HepG2 (cell line): ENCODE measurements at regions not wholly inside any gene's neighbourhood (a gene's known extent, or its start where the extent isn't known, plus 50 kb on each side); places are given as distances from the start of the nearest gene placed in this dataset.
"Not testable (repeated sequence)": the region's sequence is repeated elsewhere in the genome, so short reads cannot be mapped to it uniquely, and the experiment has no call there.

Experiments
- ATAC-seq: fragments of 200-7000 bp; cut with Tn5 transposase; 3 replicates; pipeline ENCODE4 v1.9.1; 2020; ENCODE audit warnings: mild to moderate bottlenecking, moderate library complexity
- BruUV-seq: library from RNA; stranded (reverse); fragments of 400-500 nt; replicated peaks from 2 replicates; lab custom pipeline; 2021; lab: Mats Ljungman, UMichigan
- CTCF ChIA-PET: fragments of 300-600 bp; formaldehyde crosslinking; extraction: SDS; loops from one replicate; lab custom pipeline; 2021; ENCODE audit warnings: low total read pairs, inconsistent platforms, low intra/inter-chr PET ratio; lab: Yijun Ruan, JAX
- POLR2A ChIA-PET: fragments of 350-600 bp; sonication (Branson Sonifier 250); formaldehyde crosslinking; loops from one replicate; lab custom pipeline; 2020; ENCODE audit warnings: antibody characterized with exemption, inconsistent platforms; lab: Yijun Ruan, JAX
- DNase-seq: peaks from one replicate; pipeline ENCODE4 v3.0.0-alpha.2; 2015; ENCODE audit warnings: low spot score
- FAIRE-seq: peaks from 3 replicates; lab custom pipeline; 2011; peaks lifted over from hg19 to GRCh38; lab: Jason Lieb, UNC
- H2AFZ ChIP-seq: one replicate; pipeline ENCODE4 v1.6.1; 2011; ENCODE audit warnings: low read length, inconsistent platforms
- H3K27ac ChIP-seq: fragments of 300-600 bp; 3 replicates; pipeline ENCODE4 v1.8.0; 2011; ENCODE audit warnings: mixed run types, mild to moderate bottlenecking, mixed read lengths, low read length, inconsistent platforms; ENCODE audit not compliant: insufficient read depth; ENCODE audit errors: extremely low read length
- H3K27me3 ChIP-seq, 2 experiments: fragments of 200-600 bp in 1 of 2; 2 replicates in 1 of 2; 3 replicates in 1 of 2; pipeline versions ENCODE4 v1.6.0 to v1.8.0; 2011; ENCODE audit warnings: low read length in 2 of 2, mild to moderate bottlenecking in 2 of 2, moderate library complexity in 2 of 2, inconsistent platforms in 1 of 2; ENCODE audit not compliant: insufficient read depth in 2 of 2, control insufficient read depth in 1 of 2
- H3K36me3 ChIP-seq, 2 experiments: fragments of 200-600 bp in 1 of 2; replicated peaks in 1 of 2; 2 replicates in 1 of 2; 3 replicates in 1 of 2; pipeline versions ENCODE4 v1.5.1 to v1.8.0; 2011; ENCODE audit warnings: low read length in 2 of 2, inconsistent platforms in 1 of 2; ENCODE audit not compliant: insufficient read depth in 2 of 2, control insufficient read depth in 1 of 2
- H3K4me1 ChIP-seq: 2 replicates; pipeline ENCODE4 v1.5.1; 2012; ENCODE audit warnings: low read length, inconsistent platforms; ENCODE audit not compliant: insufficient read depth
- H3K4me2 ChIP-seq: 2 replicates; pipeline ENCODE4 v1.6.0; 2011; ENCODE audit warnings: low read depth, low read length, inconsistent platforms
- H3K4me3 ChIP-seq, 3 experiments: fragments of 200-600 bp in 1 of 3; sonication (generic), shearing (Covaris generic) in 1 of 3; replicated peaks in 1 of 3; 2 replicates each; pipeline ENCODE4 v1.5.1; 2011 to 2016; ENCODE audit warnings: low read length in 3 of 3, inconsistent platforms in 2 of 3, low read depth in 2 of 3, mild to moderate bottlenecking in 2 of 3, control low read depth in 1 of 3, mixed read lengths in 1 of 3; ENCODE audit not compliant: insufficient read depth in 1 of 3
- H3K79me2 ChIP-seq: one replicate; pipeline ENCODE4 v1.6.1; 2011; ENCODE audit warnings: low read length, inconsistent platforms; ENCODE audit not compliant: insufficient read depth
- H3K9ac ChIP-seq: 2 replicates; pipeline ENCODE4 v1.6.0; 2011; ENCODE audit warnings: mild to moderate bottlenecking, low read depth, low read length, inconsistent platforms; ENCODE audit not compliant: insufficient read depth
- H3K9me3 ChIP-seq: 2 replicates; pipeline ENCODE4 v1.5.1; 2012; ENCODE audit warnings: mild to moderate bottlenecking, low read length
- H4K20me1 ChIP-seq: 2 replicates; pipeline ENCODE4 v1.6.0; 2011; ENCODE audit warnings: inconsistent platforms, mild to moderate bottlenecking, low read length, moderate library complexity; ENCODE audit not compliant: insufficient read depth
- JUN ChIP-seq: sonication (generic); formaldehyde crosslinking; IDR thresholded peaks from 2 replicates; pipeline ENCODE4 v1.4.0; 2020; ENCODE audit warnings: mild to moderate bottlenecking, missing genetic modification reagents
- MED13 ChIP-seq: sonication (generic); formaldehyde crosslinking; IDR thresholded peaks from 2 replicates; pipeline ENCODE4 v1.5.0; 2020; ENCODE audit warnings: missing genetic modification reagents
- RAD51 ChIP-seq: fragments of 450-650 bp; IDR thresholded peaks from 2 replicates; pipeline ENCODE4 v1.6.1; 2016; ENCODE audit warnings: borderline replicate concordance
- SRF ChIP-seq: IDR thresholded peaks from 2 replicates; pipeline ENCODE4 v1.6.1; 2011; ENCODE audit warnings: mild to moderate bottlenecking, low read depth, low read length, moderate library complexity
- TFDP2 ChIP-seq: sonication (generic); formaldehyde crosslinking; IDR thresholded peaks from 2 replicates; pipeline ENCODE4 v1.4.0; 2020; ENCODE audit warnings: missing genetic modification reagents
- ZNF24 ChIP-seq: fragments of 450-650 bp; IDR thresholded peaks from 2 replicates; pipeline ENCODE4 v1.6.1; 2017; ENCODE audit warnings: antibody characterized with exemption, mild to moderate bottlenecking
- ZNF441 ChIP-seq: sonication (generic); formaldehyde crosslinking; IDR thresholded peaks from 2 replicates; pipeline ENCODE4 v1.7.0; 2021; ENCODE audit warnings: missing genetic modification reagents, borderline replicate concordance
- ZNF652 ChIP-seq: IDR thresholded peaks from 2 replicates; pipeline ENCODE4 v1.6.1; 2016; ENCODE audit warnings: low read depth, borderline replicate concordance
- WGBS: methylation state at CpG from one replicate; pipeline ENCODE4 v1.1.6; 2017; ENCODE audit warnings: low lambda C conversion rate; 5-methylcytosine and 5-hydroxymethylcytosine counted together
- in situ Hi-C: cut with HindIII; loops from 2 replicates; pipeline ENCODE4 v1.10.0; 2017; ENCODE audit warnings: low pct_unique_long_range_greater_than_20kb; ENCODE audit not compliant: extremely low pct_ligation_motif_present
- intact Hi-C: fragments of 100-400 bp; cut with micrococcal nuclease; formaldehyde crosslinking; loops from one replicate; pipeline ENCODE4 v1.10.0; 2022; ENCODE audit not compliant: unreplicated experiment
- TF ChIP-seq, protein P1 (sequence below): sonication (generic); formaldehyde crosslinking; IDR thresholded peaks from 2 replicates; pipeline ENCODE4 v1.8.1; 2022; ENCODE audit warnings: mild to moderate bottlenecking, missing genetic modification reagents

DNA sequence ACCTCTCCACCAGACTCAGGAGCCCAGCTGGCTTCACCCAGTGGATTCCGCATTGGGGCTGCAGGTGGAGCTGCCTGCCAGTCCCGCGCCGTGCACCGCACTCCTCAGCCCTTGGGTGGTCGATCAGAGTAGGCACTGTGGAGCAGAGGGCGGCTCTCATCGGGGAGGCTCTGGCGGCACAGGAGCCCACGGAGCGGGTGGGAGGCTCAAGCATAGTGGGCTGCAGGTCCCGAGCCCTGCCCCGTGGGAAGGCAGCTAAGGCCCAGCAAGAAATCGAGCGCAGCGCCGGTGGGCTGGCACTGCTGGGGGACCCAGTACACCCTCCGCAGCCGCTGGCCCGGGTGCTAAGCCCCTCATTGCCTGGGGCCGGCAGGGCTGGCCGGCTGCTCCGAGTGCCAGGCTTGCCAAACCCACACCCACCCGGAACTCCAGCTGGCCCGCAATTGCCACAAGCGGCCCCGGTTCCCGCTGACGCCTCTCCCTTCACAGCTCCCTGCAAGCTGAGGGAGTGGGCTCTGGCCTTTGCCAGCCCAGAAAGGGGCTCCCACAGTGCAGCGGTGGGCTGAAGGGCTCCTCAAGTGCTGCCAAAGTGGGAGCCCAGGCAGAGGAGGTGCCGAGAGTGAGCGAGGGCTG, 2065.8 kb upstream of the CDH6 start:
- H3K79me2 ChIP-seq, H3K27ac ChIP-seq, in situ Hi-C loops, H3K4me1 ChIP-seq, ATAC-seq, DNase-seq, H4K20me1 ChIP-seq, H2AFZ ChIP-seq, CTCF ChIA-PET, POLR2A ChIA-PET, FAIRE-seq, H3K27me3 ChIP-seq, H3K9me3 ChIP-seq, H3K4me2 ChIP-seq, H3K4me3 ChIP-seq, H3K36me3 ChIP-seq, BruUV-seq, H3K9ac ChIP-seq: not testable (repeated sequence)
- 53% methylated on average over 3 of the region's 32 CpGs for WGBS
- intact Hi-C loops = loop anchor here (1.0 kb wide), 1 partner anchor 11 kb away; no protein-coding TSS in a partner anchor

DNA sequence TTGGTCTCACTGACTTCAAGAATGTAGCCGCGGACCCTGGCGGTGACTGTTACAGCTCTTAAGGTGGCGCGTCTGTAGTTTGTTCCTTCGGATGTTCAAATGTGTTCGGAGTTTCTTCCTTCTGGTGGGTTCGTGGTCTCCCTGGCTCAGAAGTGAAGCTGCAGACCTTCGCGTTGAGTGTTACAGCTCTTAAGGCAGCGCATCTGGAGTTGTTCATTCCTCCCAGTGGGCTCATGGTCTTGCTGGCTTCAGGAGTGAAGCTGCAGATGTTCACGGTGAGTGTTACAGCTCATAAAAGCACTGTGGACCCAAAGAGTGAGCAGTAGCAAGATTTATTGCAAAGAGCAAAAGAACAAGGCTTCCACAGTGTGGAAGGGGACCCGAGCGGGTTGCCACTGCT, 2067.0 kb upstream of the CDH6 start:
- H3K4me3 ChIP-seq, H2AFZ ChIP-seq, ATAC-seq, H3K79me2 ChIP-seq, H3K36me3 ChIP-seq, H4K20me1 ChIP-seq, H3K9me3 ChIP-seq, intact Hi-C loops, H3K9ac ChIP-seq, H3K4me1 ChIP-seq, BruUV-seq, in situ Hi-C loops, FAIRE-seq, POLR2A ChIA-PET, H3K4me2 ChIP-seq, H3K27me3 ChIP-seq, H3K27ac ChIP-seq, CTCF ChIA-PET, DNase-seq: not testable (repeated sequence)
- WGBS = 53% methylated on average over 9 of the region's 14 CpGs

DNA sequence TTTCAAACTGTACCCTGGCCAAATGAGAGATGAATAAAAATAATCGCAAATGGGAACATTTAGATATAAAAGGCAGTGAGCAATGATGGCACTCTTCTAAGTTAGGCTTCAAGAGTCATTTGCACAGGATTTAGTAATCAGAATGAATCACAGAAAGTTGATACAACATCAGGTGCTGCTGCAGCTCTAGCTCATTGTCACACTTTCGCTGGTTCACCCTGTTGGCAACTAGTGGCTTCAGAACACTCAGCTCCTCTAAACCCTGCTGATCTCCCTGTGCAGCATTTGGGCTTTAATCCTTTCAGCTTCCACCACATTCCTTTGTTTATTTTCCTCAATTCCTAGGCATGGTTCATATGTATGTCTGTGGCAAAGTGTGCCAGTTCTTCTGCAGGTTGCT, 2071.2 kb upstream of the CDH6 start:
- H3K4me3 ChIP-seq = no peak overlapping the region
- BruUV-seq = no TSS peak
- H4K20me1 ChIP-seq = no peaks in the 10 kb centered on the region
- no peak for FAIRE-seq
- intact Hi-C loops (no loop called here), in situ Hi-C loops (no loop called here)
- WGBS = 0% methylated on average over 2 of the region's 2 CpGs
- no peaks in the 10 kb centered on the region for H3K79me2 ChIP-seq
- H3K9ac ChIP-seq = no peak overlapping the region
- no peak overlapping the region for H2AFZ ChIP-seq
- CTCF ChIA-PET = no interaction called here
- TF ChIP-seq MED13 (CRISPR knock-in tag) (no peak), ZNF441 (CRISPR knock-in tag) (no peak), ZNF652 (CRISPR knock-in tag) (no peak), TFDP2 (CRISPR knock-in tag) (no peak), RAD51 (no peak), SRF (no peak), JUN (no peak), ZNF24 (no peak)
- TF ChIP-seq, protein P1, sequence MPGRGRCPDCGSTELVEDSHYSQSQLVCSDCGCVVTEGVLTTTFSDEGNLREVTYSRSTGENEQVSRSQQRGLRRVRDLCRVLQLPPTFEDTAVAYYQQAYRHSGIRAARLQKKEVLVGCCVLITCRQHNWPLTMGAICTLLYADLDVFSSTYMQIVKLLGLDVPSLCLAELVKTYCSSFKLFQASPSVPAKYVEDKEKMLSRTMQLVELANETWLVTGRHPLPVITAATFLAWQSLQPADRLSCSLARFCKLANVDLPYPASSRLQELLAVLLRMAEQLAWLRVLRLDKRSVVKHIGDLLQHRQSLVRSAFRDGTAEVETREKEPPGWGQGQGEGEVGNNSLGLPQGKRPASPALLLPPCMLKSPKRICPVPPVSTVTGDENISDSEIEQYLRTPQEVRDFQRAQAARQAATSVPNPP = no peak
- H3K4me1 ChIP-seq = no peaks in the 10 kb centered on the region
- ATAC-seq = no peak
- no peaks in the 10 kb centered on the region for H3K27me3 ChIP-seq
- H3K27ac ChIP-seq = no peak overlapping the region
- no peak for DNase-seq
- POLR2A ChIA-PET = no interaction called here
- no peak overlapping the region for H3K4me2 ChIP-seq
- H3K9me3 ChIP-seq = no peaks in the 10 kb centered on the region
- no peaks in the 10 kb centered on the region for H3K36me3 ChIP-seq
